MM.1S (cell line): ENCODE measurements at regions not wholly inside any gene's neighbourhood (a gene's known extent, or its start where the extent isn't known, plus 50 kb on each side); places are given as distances from the start of the nearest gene placed in this dataset.

Experiments
- CTCF ChIP-seq: fragments of 300-600 bp; sonication (generic); IDR thresholded peaks from 2 replicates; pipeline ENCODE4 v1.5.1; 2016; ENCODE audit warnings: antibody characterized with exemption, low read length, mixed read lengths
- EZH2phosphoT487 ChIP-seq: fragments of 300-600 bp; sonication (generic); IDR thresholded peaks from 2 replicates; pipeline ENCODE4 v1.6.1; 2018; ENCODE audit warnings: antibody characterized with exemption, low read length

DNA sequence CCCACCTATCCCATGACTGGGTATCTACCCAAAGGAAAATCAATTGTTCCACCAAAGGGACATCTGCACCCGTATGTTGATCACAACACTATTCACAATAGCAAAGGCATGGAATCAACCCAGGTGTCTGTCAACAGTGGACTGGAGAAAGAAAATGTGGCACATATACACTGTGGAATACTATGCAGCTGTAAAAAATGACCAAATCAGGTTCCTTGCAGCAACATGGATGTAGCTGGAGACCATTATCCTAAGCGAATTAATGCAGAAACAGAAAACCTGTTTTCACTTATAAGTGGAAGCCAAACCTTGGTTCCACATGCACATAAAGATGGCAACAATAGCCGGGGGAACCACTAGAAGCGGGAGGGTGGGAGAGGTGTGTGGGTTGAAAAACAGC, 228.6 kb downstream of the UQCRFS1 start:
- TF ChIP-seq CTCF = no peak
- no peak for TF ChIP-seq EZH2phosphoT487
